SK-N-SH treated with all-trans-retinoic acid at 6 μM for 48 hours (cell line): ENCODE measurements at regions not wholly inside any gene's neighbourhood (a gene's known extent, or its start where the extent isn't known, plus 50 kb on each side); places are given as distances from the start of the nearest gene placed in this dataset.

ENCODE experiments used
- BACH2 ChIP-seq: fragments of 250-450 bp; sonication (Bioruptor Pico); IDR thresholded peaks from 2 replicates; pipeline ENCODE4 v1.9.0; 2021; ENCODE audit warnings: mild to moderate bottlenecking, borderline replicate concordance
- CREB5 ChIP-seq: fragments of 250-450 bp; sonication (Bioruptor Pico); IDR thresholded peaks from 2 replicates; pipeline ENCODE4 v1.5.1; 2020; ENCODE audit warnings: low read depth, mild to moderate bottlenecking, moderate library complexity
- PATZ1 ChIP-seq: fragments of 250-450 bp; sonication (Bioruptor Pico); IDR thresholded peaks from 2 replicates; pipeline ENCODE4 v1.8.0; 2020; ENCODE audit warnings: mild to moderate bottlenecking, moderate library complexity, borderline replicate concordance
- ZFP30 ChIP-seq: fragments of 450-650 bp; formaldehyde crosslinking; IDR thresholded peaks from 2 replicates; pipeline ENCODE4 v1.5.0; 2022; ENCODE audit warnings: mild to moderate bottlenecking, moderate library complexity
- ZNF565 ChIP-seq: fragments of 450-650 bp; formaldehyde crosslinking; conservative IDR thresholded peaks from 2 replicates; pipeline ENCODE4 v1.5.0; 2020; ENCODE audit warnings: low read depth, mild to moderate bottlenecking, moderate library complexity

DNA sequence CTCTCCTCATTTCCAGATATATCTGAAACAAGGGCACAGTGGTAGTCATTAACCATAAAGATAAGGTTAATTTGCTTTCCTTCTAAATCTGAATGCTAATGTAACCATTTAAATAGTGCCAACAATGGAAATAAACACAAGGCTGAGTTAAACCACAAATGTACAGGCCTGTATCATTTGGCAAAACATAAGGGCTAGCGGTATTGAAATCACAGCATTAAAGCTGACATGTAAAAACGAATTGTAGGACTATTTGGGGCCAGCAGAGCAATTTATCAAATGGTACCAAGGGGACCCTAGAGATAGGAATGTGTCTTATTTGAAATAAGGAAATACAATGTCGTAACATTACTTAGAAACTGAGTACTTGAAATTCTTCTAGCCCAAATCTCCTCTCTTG, 247.5 kb upstream of the RPS23 start:
- TF ChIP-seq ZFP30 (CRISPR knock-in tag) (no peak), ZNF565 (CRISPR knock-in tag) (no peak), BACH2 (CRISPR knock-in tag) (no peak), CREB5 (CRISPR knock-in tag) (no peak), PATZ1 (CRISPR knock-in tag) (no peak)
